ENCODE measurements at regions not wholly inside any gene's neighbourhood (a gene's known extent, or its start where the extent isn't known, plus 50 kb on each side); places are given as distances from the start of the nearest gene placed in this dataset.
"Not testable (repeated sequence)": the region's sequence is repeated elsewhere in the genome, so short reads cannot be mapped to it uniquely, and the experiment has no call there.

DNA sequence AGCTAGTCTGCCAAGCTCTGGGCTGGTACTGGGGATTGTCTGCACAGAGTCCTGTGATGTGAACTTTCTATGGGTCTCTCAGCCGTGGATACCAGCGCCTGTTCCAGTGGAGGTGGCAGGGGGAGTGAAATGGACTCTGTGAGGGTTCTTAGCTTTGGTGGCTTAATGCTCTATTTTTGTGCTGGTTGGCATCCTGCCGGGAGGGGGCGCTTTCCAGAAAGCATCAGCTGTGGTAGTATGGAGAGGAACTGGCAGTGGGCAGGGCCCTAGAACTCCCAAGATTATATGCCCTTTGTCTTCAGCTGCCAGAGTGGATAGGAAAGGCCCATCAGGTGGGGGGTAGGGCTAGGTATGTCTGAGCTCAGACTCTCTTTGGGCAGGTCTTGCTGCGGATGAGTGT lies 267.8 kb downstream of the SMARCA1 start:
- not testable (repeated sequence) for H3K4me3 ChIP-seq (ENCODE audit: low read length); H3K27ac ChIP-seq (ENCODE audit: low read depth, low read length); H3K27me3 ChIP-seq (ENCODE audit: insufficient read depth, low read length); H3K4me1 ChIP-seq (ENCODE audit: insufficient read depth, low read length); H3K9me3 ChIP-seq (ENCODE audit: insufficient read depth, low read depth, low read length); H3K36me3 ChIP-seq (ENCODE audit: insufficient read depth, low read length); H3K9ac ChIP-seq (ENCODE audit: low read depth, low read length)
- 91% methylated on average over 5 of the region's 5 CpGs for WGBS

- 82% methylated on average over 1 of the region's 3 CpGs for WGBS
- Histone ChIP-seq H3K4me3 (ENCODE audit: low read length) (no peak overlapping the region), H3K4me1 (ENCODE audit: insufficient read depth, low read length) (no peaks in the 10 kb centered on the region), H3K9me3 (ENCODE audit: insufficient read depth, low read depth, low read length) (no peaks in the 10 kb centered on the region), H3K9ac (ENCODE audit: low read depth, low read length) (no peak overlapping the region), H3K27ac (ENCODE audit: low read depth, low read length) (no peak overlapping the region), H3K27me3 (ENCODE audit: insufficient read depth, low read length) (no peaks in the 10 kb centered on the region), H3K36me3 (ENCODE audit: insufficient read depth, low read length) (no peaks in the 10 kb centered on the region)
Observed at GRCh38 chrX:129249563-129249962, 273.7 kb downstream of the SMARCA1 start.

DNA sequence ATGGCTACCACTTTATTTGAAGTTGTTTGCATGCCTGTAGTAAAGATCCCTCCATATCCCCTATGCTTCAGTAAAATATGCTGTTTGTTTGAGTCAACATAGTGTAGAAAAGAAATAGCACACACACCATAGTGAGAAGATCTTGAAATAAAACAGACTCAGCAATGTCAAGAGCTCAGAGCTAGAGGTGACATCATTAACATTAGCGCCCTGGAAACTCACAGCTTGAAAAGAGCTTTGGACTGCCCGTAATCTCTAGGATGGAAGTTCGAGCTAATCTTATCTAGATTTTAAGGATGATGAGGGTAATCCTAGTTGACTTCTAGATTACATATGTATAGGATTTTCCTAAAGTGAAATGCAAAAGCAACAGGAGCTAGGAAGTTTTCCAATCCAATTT lies 275.6 kb downstream of the SMARCA1 start:
- no peaks in the 10 kb centered on the region for H3K9me3 ChIP-seq (ENCODE audit: insufficient read depth, low read depth, low read length)
- no peak overlapping the region for H3K27ac ChIP-seq (ENCODE audit: low read depth, low read length)
- no peak overlapping the region for H3K9ac ChIP-seq (ENCODE audit: low read depth, low read length)
- no peaks in the 10 kb centered on the region for H3K27me3 ChIP-seq (ENCODE audit: insufficient read depth, low read length)
- H3K4me1 ChIP-seq (ENCODE audit: insufficient read depth, low read length) = no peaks in the 10 kb centered on the region
- H3K36me3 ChIP-seq (ENCODE audit: insufficient read depth, low read length) = no peaks in the 10 kb centered on the region
- H3K4me3 ChIP-seq (ENCODE audit: low read length) = no peak overlapping the region
- WGBS = 96% methylated on average over 3 of the region's 3 CpGs

DNA sequence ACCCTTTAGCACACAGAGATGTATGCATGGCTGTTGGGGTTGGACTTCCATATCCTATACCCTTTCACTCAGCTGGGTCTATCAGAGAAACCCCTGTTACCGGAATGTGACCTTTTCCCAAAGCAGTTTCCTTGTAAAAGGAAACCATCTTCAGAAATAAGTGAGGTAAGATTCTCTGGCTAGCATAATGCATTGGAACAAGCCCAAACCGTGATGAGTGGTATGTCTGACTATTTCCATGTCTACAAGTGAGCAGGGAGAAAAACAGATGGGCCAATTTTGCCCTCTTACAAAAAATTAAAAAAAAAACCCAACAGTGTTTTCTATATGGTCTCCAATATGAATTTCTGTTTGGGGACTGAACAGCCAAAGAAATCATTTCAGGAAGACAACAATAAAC lies 283.9 kb downstream of the SMARCA1 start:
- H3K9ac ChIP-seq (ENCODE audit: low read depth, low read length) = no peak overlapping the region
- WGBS = 89% methylated on average over 1 of the region's 2 CpGs
- no peaks in the 10 kb centered on the region for H3K9me3 ChIP-seq (ENCODE audit: insufficient read depth, low read depth, low read length)
- H3K4me1 ChIP-seq (ENCODE audit: insufficient read depth, low read length) = no peaks in the 10 kb centered on the region
- H3K4me3 ChIP-seq (ENCODE audit: low read length) = no peak overlapping the region
- H3K27me3 ChIP-seq (ENCODE audit: insufficient read depth, low read length) = no peaks in the 10 kb centered on the region
- no peaks in the 10 kb centered on the region for H3K36me3 ChIP-seq (ENCODE audit: insufficient read depth, low read length)
- H3K27ac ChIP-seq (ENCODE audit: low read depth, low read length) = no peak overlapping the region

DNA sequence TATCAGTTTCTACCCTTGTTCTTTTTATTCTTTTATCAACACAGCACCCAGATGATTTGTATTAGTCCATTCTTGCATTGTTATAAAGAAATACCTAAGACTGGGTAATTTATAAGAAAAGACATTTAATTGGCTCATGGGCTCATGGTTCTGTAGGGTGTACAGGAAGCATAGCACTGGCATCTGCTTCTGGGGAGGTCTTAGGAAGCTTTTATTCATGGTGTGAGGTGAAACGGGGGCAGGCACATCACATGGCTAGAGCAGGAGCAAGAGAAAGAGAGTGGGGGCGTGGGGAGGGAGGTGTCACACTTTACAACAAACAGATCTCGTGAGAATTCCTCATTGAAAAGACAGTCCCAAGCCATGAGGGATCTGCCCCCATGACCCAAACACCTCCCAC lies 285.3 kb downstream of the SMARCA1 start:
- Histone ChIP-seq H3K4me3 (ENCODE audit: low read length) (no peak overlapping the region), H3K36me3 (ENCODE audit: insufficient read depth, low read length) (no peaks in the 10 kb centered on the region), H3K9ac (ENCODE audit: low read depth, low read length) (no peak overlapping the region), H3K9me3 (ENCODE audit: insufficient read depth, low read depth, low read length) (no peaks in the 10 kb centered on the region), H3K27ac (ENCODE audit: low read depth, low read length) (no peak overlapping the region), H3K27me3 (ENCODE audit: insufficient read depth, low read length) (no peaks in the 10 kb centered on the region), H3K4me1 (ENCODE audit: insufficient read depth, low read length) (no peaks in the 10 kb centered on the region)
- WGBS = 100% methylated on average over 2 of the region's 3 CpGs

- H3K4me1 ChIP-seq (ENCODE audit: insufficient read depth, low read length) = no peaks in the 10 kb centered on the region
- no peak overlapping the region for H3K4me3 ChIP-seq (ENCODE audit: low read length)
- no peaks in the 10 kb centered on the region for H3K27me3 ChIP-seq (ENCODE audit: insufficient read depth, low read length)
- H3K9me3 ChIP-seq (ENCODE audit: insufficient read depth, low read depth, low read length) = no peaks in the 10 kb centered on the region
- WGBS = 94% methylated on average over 1 of the region's 1 CpG
- H3K9ac ChIP-seq (ENCODE audit: low read depth, low read length) = no peak overlapping the region
- H3K27ac ChIP-seq (ENCODE audit: low read depth, low read length) = no peak overlapping the region
- no peaks in the 10 kb centered on the region for H3K36me3 ChIP-seq (ENCODE audit: insufficient read depth, low read length)
Observed at GRCh38 chrX:129235903-129236302, 287.4 kb downstream of the SMARCA1 start.

DNA sequence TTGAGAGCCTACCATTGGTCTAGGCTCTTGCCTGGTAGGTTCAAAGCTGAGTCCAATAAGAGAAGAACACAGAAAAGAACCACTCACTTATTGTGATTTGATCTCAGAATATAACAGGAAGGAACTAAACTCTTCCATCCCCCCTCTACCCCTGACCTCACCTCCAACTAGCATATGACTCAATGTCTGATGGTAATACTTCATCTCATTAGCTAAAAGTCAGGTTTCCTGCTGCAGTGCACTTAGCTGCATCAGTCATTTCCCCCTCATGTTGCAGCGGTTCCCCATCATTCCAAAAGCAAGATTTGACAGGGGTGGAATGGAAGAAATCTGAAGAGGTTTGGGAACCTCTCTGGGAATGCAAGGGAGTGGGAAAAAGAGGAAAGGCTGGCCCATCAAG lies 289.5 kb downstream of the SMARCA1 start:
- H3K27ac ChIP-seq (ENCODE audit: low read depth, low read length) = no peak overlapping the region
- no peak overlapping the region for H3K4me3 ChIP-seq (ENCODE audit: low read length)
- no peaks in the 10 kb centered on the region for H3K27me3 ChIP-seq (ENCODE audit: insufficient read depth, low read length)
- H3K4me1 ChIP-seq (ENCODE audit: insufficient read depth, low read length) = no peaks in the 10 kb centered on the region
- no peaks in the 10 kb centered on the region for H3K36me3 ChIP-seq (ENCODE audit: insufficient read depth, low read length)
- WGBS = 88% methylated on average over 1 of the region's 1 CpG
- H3K9me3 ChIP-seq (ENCODE audit: insufficient read depth, low read depth, low read length) = no peaks in the 10 kb centered on the region
- H3K9ac ChIP-seq (ENCODE audit: low read depth, low read length) = no peak overlapping the region

DNA sequence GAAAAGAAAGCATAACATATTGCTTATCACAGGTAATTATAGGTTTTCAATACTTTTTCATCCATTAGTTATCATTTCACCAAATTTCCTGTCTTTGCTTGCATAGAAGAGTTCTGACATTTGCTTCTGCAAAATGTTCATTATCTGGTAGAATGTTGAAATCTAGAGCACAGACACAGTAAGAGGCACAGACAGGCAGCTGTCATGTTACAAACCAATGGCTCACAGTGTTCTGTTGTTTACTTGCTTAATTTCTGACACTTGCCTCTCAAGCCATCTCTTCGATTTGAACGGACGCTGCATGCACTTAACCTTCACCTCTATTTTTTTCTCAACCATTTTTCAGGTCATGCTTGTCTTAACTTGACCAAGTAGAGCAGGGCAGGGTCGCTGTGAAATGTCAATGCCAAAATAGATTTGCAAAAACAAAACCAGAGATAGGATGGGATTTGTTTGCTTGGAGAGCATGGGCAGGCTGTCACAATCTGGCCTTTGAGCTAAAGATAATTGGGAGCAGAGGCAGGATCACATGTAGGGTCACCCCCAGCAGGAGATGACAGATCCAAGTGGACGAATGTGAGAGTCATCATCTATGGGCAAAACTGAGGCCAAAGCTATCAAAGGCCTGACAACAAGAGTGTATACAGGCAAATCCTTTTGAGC lies 292.3 kb downstream of the SMARCA1 start:
- no peak overlapping the region for H3K9ac ChIP-seq (ENCODE audit: low read depth, low read length)
- H3K27me3 ChIP-seq (ENCODE audit: insufficient read depth, low read length) = no peaks in the 10 kb centered on the region
- H3K9me3 ChIP-seq (ENCODE audit: insufficient read depth, low read depth, low read length) = no peaks in the 10 kb centered on the region
- 90% methylated on average over 5 of the region's 5 CpGs for WGBS
- no peak overlapping the region for H3K4me3 ChIP-seq (ENCODE audit: low read length)
- no peak overlapping the region for H3K27ac ChIP-seq (ENCODE audit: low read depth, low read length)
- no peaks in the 10 kb centered on the region for H3K36me3 ChIP-seq (ENCODE audit: insufficient read depth, low read length)
- H3K4me1 ChIP-seq (ENCODE audit: insufficient read depth, low read length) = no peaks in the 10 kb centered on the region

DNA sequence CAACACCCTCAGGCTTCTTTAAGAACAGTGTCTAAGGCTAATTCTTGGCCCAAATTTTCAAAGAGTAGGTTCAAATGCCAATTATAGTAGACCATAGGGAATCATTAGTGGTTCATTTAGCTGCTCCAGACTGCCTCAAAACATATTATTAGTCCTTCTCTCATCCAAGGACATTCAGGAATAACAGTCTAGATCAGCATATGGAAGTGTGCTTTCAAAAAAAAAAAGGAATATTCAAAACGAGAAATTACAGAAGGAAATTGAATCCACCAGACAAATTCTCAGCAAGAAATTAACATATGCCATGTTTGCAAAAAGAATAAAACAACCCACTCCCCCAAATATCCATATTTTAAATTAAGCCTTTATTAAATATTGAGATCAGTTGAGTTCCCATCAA lies 293.1 kb downstream of the SMARCA1 start:
- H3K4me3 ChIP-seq (ENCODE audit: low read length) = no peak overlapping the region
- no peaks in the 10 kb centered on the region for H3K4me1 ChIP-seq (ENCODE audit: insufficient read depth, low read length)
- H3K27ac ChIP-seq (ENCODE audit: low read depth, low read length) = no peak overlapping the region
- H3K27me3 ChIP-seq (ENCODE audit: insufficient read depth, low read length) = no peaks in the 10 kb centered on the region
- no peak overlapping the region for H3K9ac ChIP-seq (ENCODE audit: low read depth, low read length)
- no CpG with 5 or more reads among the region's 1 CpG for WGBS
- no peaks in the 10 kb centered on the region for H3K9me3 ChIP-seq (ENCODE audit: insufficient read depth, low read depth, low read length)
- H3K36me3 ChIP-seq (ENCODE audit: insufficient read depth, low read length) = no peaks in the 10 kb centered on the region

GRCh38 chrX:129227366-129227765 lies 295.9 kb downstream of the SMARCA1 start:
- Histone ChIP-seq H3K27ac (ENCODE audit: low read depth, low read length) (no peak overlapping the region), H3K4me3 (ENCODE audit: low read length) (no peak overlapping the region), H3K9me3 (ENCODE audit: insufficient read depth, low read depth, low read length) (no peaks in the 10 kb centered on the region), H3K27me3 (ENCODE audit: insufficient read depth, low read length) (no peaks in the 10 kb centered on the region), H3K9ac (ENCODE audit: low read depth, low read length) (no peak overlapping the region), H3K4me1 (ENCODE audit: insufficient read depth, low read length) (no peaks in the 10 kb centered on the region), H3K36me3 (ENCODE audit: insufficient read depth, low read length) (no peaks in the 10 kb centered on the region)
- 96% methylated on average over 2 of the region's 2 CpGs for WGBS

DNA sequence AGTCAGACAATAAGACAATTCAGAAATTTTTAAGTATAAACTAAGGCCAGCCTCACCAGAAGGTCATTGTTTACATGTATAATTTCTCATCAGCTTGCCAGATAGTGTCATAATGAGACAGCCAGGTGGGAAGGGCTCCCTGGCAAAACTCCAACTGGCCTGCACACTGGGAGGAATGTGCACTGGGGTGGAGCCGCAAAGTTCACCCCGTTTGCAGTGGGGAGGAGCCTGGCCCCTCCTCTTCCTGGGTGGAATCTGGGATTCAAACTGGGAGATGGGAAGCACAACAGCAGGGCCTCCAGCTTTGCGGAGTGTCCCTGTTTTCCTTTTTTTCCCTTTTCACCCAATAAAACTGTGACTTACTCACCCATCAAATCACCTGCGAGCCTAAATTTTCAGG lies 329.9 kb downstream of the SMARCA1 start:
- Histone ChIP-seq H3K9ac (ENCODE audit: low read depth, low read length) (no peak overlapping the region), H3K27me3 (ENCODE audit: insufficient read depth, low read length) (no peaks in the 10 kb centered on the region), H3K36me3 (ENCODE audit: insufficient read depth, low read length) (no peaks in the 10 kb centered on the region), H3K27ac (ENCODE audit: low read depth, low read length) (no peak overlapping the region), H3K4me3 (ENCODE audit: low read length) (no peak overlapping the region), H3K9me3 (ENCODE audit: insufficient read depth, low read depth, low read length) (no peaks in the 10 kb centered on the region), H3K4me1 (ENCODE audit: insufficient read depth, low read length) (peaks cover 13% of the 10 kb centered on the region; the same call in 1 of the 2 replicates)
- 90% methylated on average over 4 of the region's 4 CpGs for WGBS

DNA sequence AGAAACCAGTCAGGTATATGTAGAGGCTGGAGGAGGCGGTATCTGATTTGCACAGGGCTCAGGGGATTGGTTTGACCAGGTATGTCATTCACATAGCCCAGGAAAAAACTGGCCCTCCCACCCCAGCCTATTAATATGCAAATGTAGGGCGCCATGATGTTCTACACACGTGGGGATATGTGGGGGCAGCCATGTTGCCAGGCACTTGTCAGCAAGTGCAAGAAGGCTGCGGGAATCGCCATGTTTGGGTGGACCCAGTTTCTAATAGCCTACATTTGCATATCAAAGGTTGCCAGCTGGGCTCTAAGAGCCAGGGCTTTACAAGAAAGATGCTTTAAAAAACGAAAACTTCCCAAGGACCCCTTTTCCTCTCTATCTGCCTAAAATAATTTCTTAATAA lies 335.1 kb downstream of the SMARCA1 start:
- H3K4me1 ChIP-seq (ENCODE audit: insufficient read depth, low read length) = peaks cover 13% of the 10 kb centered on the region; the same call in 1 of the 2 replicates
- no peaks in the 10 kb centered on the region for H3K9me3 ChIP-seq (ENCODE audit: insufficient read depth, low read depth, low read length)
- H3K27ac ChIP-seq (ENCODE audit: low read depth, low read length) = peak overlapping the region; percentile 18; the same call in 1 of the 2 replicates
- 16% methylated on average over 5 of the region's 6 CpGs for WGBS
- H3K36me3 ChIP-seq (ENCODE audit: insufficient read depth, low read length) = no peaks in the 10 kb centered on the region
- no peak overlapping the region for H3K4me3 ChIP-seq (ENCODE audit: low read length)
- H3K27me3 ChIP-seq (ENCODE audit: insufficient read depth, low read length) = no peaks in the 10 kb centered on the region
- H3K9ac ChIP-seq (ENCODE audit: low read depth, low read length) = no peak overlapping the region

Measured in HUES64 (cell line).